Body of pancreas (tissue), 4 donors: ENCODE measurements at regions not wholly inside any gene's neighbourhood (a gene's known extent, or its start where the extent isn't known, plus 50 kb on each side); places are given as distances from the start of the nearest gene placed in this dataset.
"Not testable (repeated sequence)": the region's sequence is repeated elsewhere in the genome, so short reads cannot be mapped to it uniquely, and the experiment has no call there.

Experiments used
- ATAC-seq: fragments of 150-250 bp; one replicate; pipeline ENCODE4 v1.9.1; 2016
- DNase-seq, 4 donors: peaks; one replicate each; pipeline ENCODE4 v3.0.0-alpha.2; 2019
- H3K27ac ChIP-seq, 4 donors: fragments of 200-600 bp; sonication (generic); 1 replicate in 3 of 4; 2 replicates in 1 of 4; pipeline versions ENCODE4 v1.5.1 to v1.6.1; 2016 to 2019; ENCODE audit warnings: mild to moderate bottlenecking in 1 of 4, mixed read lengths in 1 of 4, moderate library complexity in 1 of 4
- H3K27me3 ChIP-seq, 2 donors: fragments of 200-600 bp; sonication (generic); one replicate each; pipeline ENCODE4 v1.6.0; 2016; ENCODE audit warnings: mild to moderate bottlenecking in 1 of 2
- H3K36me3 ChIP-seq, 2 donors: fragments of 200-600 bp; sonication (generic); replicated peaks in 1 of 2; 2 replicates each; pipeline ENCODE4 v1.5.1; 2016; ENCODE audit warnings: low read depth in 2 of 2; ENCODE audit not compliant: insufficient read depth in 1 of 2
- H3K4me1 ChIP-seq: fragments of 200-600 bp; sonication (generic); one replicate; pipeline ENCODE4 v1.6.0; 2016
- H3K4me3 ChIP-seq, 2 donors: fragments of 200-600 bp; sonication (generic); 1 replicate in 1 of 2; 2 replicates in 1 of 2; pipeline ENCODE4 v1.5.1; 2016 to 2019
- H3K9me3 ChIP-seq, 3 donors: fragments of 200-600 bp; sonication (generic); 1 replicate in 2 of 3; 2 replicates in 1 of 3; pipeline ENCODE4 v1.5.1; 2016
- POLR2A ChIP-seq, 3 donors: fragments of 450-650 bp; IDR thresholded peaks; one replicate each; pipeline ENCODE4 v1.6.1; 2016; ENCODE audit warnings: antibody characterized with exemption in 3 of 3, mild to moderate bottlenecking in 2 of 3
- WGBS, 2 donors: methylation state at CpG; one replicate each; pipeline ENCODE4 v1.1.5; 2017; 5-methylcytosine and 5-hydroxymethylcytosine counted together
- intact Hi-C: fragments of 100-400 bp; cut with DNase I; formaldehyde crosslinking; loops from one replicate; pipeline ENCODE4 v1.15.1; 2023
- TF ChIP-seq, protein P1 (sequence below), 7 experiments: fragments of 450-650 bp in 4 of 7; fragments of 200-600 bp in 3 of 7; sonication (generic) in 3 of 7; IDR thresholded peaks; one replicate each; pipeline ENCODE4 v1.5.1; 2016 to 2019; ENCODE audit warnings: antibody characterized with exemption in 7 of 7

DNA sequence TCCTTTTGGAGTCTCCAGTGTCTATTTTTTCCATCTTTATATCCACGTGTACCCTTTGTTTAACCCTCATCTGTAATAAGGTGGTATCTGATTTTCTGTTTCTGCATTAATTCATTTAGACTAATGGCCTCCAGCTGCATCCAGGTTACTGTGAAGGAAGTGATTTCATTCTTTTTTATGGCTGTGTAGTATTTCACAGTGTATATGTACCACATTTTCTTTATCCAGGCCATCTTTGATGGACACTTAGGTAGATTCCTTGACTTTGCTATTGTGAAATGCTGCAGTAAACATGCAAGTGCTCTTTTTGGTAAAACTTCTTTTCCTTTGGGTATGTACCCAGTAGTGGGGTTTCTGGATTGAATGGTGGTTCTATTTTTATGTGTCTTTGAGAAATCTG lies 128.0 kb upstream of the MTPN start:
- Histone ChIP-seq H3K27me3 (no peaks in the 10 kb centered on the region), H3K27ac (no peak overlapping the region), H3K9me3 (no peaks in the 10 kb centered on the region), H3K4me1 (peaks cover 6% of the 10 kb centered on the region), H3K4me3 (no peak overlapping the region), H3K36me3 (no peaks in the 10 kb centered on the region)
- WGBS, 2 donors = 70 to 79% methylated on average over 1 of the region's 1 CpG
- DNase-seq = no peak
- intact Hi-C loops = no loop called here
- TF ChIP-seq POLR2A (IDR thresholded peaks at IDR 0.05) = no peak
- TF ChIP-seq, protein P1, sequence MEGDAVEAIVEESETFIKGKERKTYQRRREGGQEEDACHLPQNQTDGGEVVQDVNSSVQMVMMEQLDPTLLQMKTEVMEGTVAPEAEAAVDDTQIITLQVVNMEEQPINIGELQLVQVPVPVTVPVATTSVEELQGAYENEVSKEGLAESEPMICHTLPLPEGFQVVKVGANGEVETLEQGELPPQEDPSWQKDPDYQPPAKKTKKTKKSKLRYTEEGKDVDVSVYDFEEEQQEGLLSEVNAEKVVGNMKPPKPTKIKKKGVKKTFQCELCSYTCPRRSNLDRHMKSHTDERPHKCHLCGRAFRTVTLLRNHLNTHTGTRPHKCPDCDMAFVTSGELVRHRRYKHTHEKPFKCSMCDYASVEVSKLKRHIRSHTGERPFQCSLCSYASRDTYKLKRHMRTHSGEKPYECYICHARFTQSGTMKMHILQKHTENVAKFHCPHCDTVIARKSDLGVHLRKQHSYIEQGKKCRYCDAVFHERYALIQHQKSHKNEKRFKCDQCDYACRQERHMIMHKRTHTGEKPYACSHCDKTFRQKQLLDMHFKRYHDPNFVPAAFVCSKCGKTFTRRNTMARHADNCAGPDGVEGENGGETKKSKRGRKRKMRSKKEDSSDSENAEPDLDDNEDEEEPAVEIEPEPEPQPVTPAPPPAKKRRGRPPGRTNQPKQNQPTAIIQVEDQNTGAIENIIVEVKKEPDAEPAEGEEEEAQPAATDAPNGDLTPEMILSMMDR (IDR thresholded peaks at IDR 0.05) = no peak
- no peak for ATAC-seq

- TF ChIP-seq, protein P1 (IDR thresholded peaks at IDR 0.05) = no peak
- H3K27ac ChIP-seq = peak overlapping the region in 3 of 4 donors; percentile 5 to 41 (median 10)
- intact Hi-C loops = no loop called here
- 53 to 57% methylated on average over 2 of the region's 2 CpGs for WGBS, 2 donors
- no peaks in the 10 kb centered on the region for H3K9me3 ChIP-seq
- no peaks in the 10 kb centered on the region for H3K36me3 ChIP-seq
- DNase-seq (no peak), ATAC-seq (peak; percentile 33)
- no peaks in the 10 kb centered on the region for H3K27me3 ChIP-seq
- H3K4me1 ChIP-seq = peaks cover 6% of the 10 kb centered on the region
- no peak overlapping the region for H3K4me3 ChIP-seq
These were observed 127.1 kb upstream of the MTPN start for GRCh38 chr7:136104269-136104603.

- 46 to 73% methylated on average over 2 of the region's 2 CpGs for WGBS, 2 donors
- TF ChIP-seq POLR2A (IDR thresholded peaks at IDR 0.05) = no peak
- TF ChIP-seq, protein P1 (IDR thresholded peaks at IDR 0.05) = no peak
- intact Hi-C loops = no loop called here
- H3K4me1 ChIP-seq = peaks cover 6% of the 10 kb centered on the region
- ATAC-seq = peak; percentile 75
- H3K36me3 ChIP-seq = no peaks in the 10 kb centered on the region
- H3K27ac ChIP-seq = peak overlapping the region in 3 of 4 donors; percentile 5 to 41 (median 36)
- no peaks in the 10 kb centered on the region for H3K27me3 ChIP-seq
- DNase-seq = no peak
- no peaks in the 10 kb centered on the region for H3K9me3 ChIP-seq
- no peak overlapping the region for H3K4me3 ChIP-seq
These were observed 126.5 kb upstream of the MTPN start for GRCh38 chr7:136103545-136104268.

GRCh38 chr7:136102881-136103280 lies 125.7 kb upstream of the MTPN start:
- no peak for ATAC-seq
- no peaks in the 10 kb centered on the region for H3K9me3 ChIP-seq
- DNase-seq = no peak
- no peaks in the 10 kb centered on the region for H3K27me3 ChIP-seq
- H3K4me1 ChIP-seq = peaks cover 6% of the 10 kb centered on the region
- no peak overlapping the region for H3K27ac ChIP-seq
- no peaks in the 10 kb centered on the region for H3K36me3 ChIP-seq
- TF ChIP-seq, protein P1 (IDR thresholded peaks at IDR 0.05) = no peak
- no peak for TF ChIP-seq POLR2A (IDR thresholded peaks at IDR 0.05)
- intact Hi-C loops = no loop called here
- H3K4me3 ChIP-seq = no peak overlapping the region

GRCh38 chr7:136092714-136093113 lies 115.6 kb upstream of the MTPN start:
- ATAC-seq, DNase-seq: not testable (repeated sequence)
- WGBS, 2 donors = 46 to 69% methylated on average over 5 of the region's 5 CpGs

More at GRCh38 chr7:136092714-136093113, 115.6 kb upstream of the MTPN start:
- intact Hi-C loops, H3K36me3 ChIP-seq, H3K27ac ChIP-seq, H3K9me3 ChIP-seq, H3K4me1 ChIP-seq, H3K27me3 ChIP-seq, H3K4me3 ChIP-seq: not testable (repeated sequence)
